HEK293 (cell line): ENCODE measurements at regions not wholly inside any gene's neighbourhood (a gene's known extent, or its start where the extent isn't known, plus 50 kb on each side); places are given as distances from the start of the nearest gene placed in this dataset.

ENCODE experiments used
- KLF1 ChIP-seq: fragments of 450-650 bp; formaldehyde crosslinking; IDR thresholded peaks from 2 replicates; pipeline ENCODE4 v1.5.1; 2016; ENCODE audit warnings: missing biosample characterization, missing genetic modification characterization
- MZF1 ChIP-seq: fragments of 450-650 bp; formaldehyde crosslinking; IDR thresholded peaks from 2 replicates; pipeline ENCODE4 v1.5.1; 2017; ENCODE audit warnings: missing biosample characterization, missing genetic modification characterization, borderline replicate concordance
- SETDB1 ChIP-seq: IDR thresholded peaks from one replicate; pipeline ENCODE4 v1.6.1; 2017; ENCODE audit warnings: mild to moderate bottlenecking, low read length, moderate library complexity, mixed read lengths; ENCODE audit not compliant: insufficient read length
- SP7 ChIP-seq: fragments of 450-650 bp; formaldehyde crosslinking; IDR thresholded peaks from 2 replicates; pipeline ENCODE4 v1.5.1; 2016; ENCODE audit warnings: missing biosample characterization, missing genetic modification characterization
- ZNF239 ChIP-seq: fragments of 450-650 bp; formaldehyde crosslinking; IDR thresholded peaks from 2 replicates; pipeline ENCODE4 v1.5.1; 2016; ENCODE audit warnings: missing biosample characterization, missing genetic modification characterization
- ZNF324 ChIP-seq: fragments of 450-650 bp; formaldehyde crosslinking; IDR thresholded peaks from 2 replicates; pipeline ENCODE4 v1.5.1; 2016; ENCODE audit warnings: missing biosample characterization, missing genetic modification characterization
- ZNF48 ChIP-seq: fragments of 450-650 bp; formaldehyde crosslinking; IDR thresholded peaks from 2 replicates; pipeline ENCODE4 v1.5.1; 2016; ENCODE audit warnings: missing biosample characterization, missing genetic modification characterization
- ZNF664 ChIP-seq: fragments of 450-650 bp; formaldehyde crosslinking; IDR thresholded peaks from 2 replicates; pipeline ENCODE4 v1.5.1; 2016; ENCODE audit warnings: missing biosample characterization, missing genetic modification characterization
- ZNF670 ChIP-seq: fragments of 450-650 bp; formaldehyde crosslinking; IDR thresholded peaks from 2 replicates; pipeline ENCODE4 v1.5.1; 2016; ENCODE audit warnings: missing biosample characterization, missing genetic modification characterization, low read depth
- TF ChIP-seq, protein P1 (sequence below): fragments of 450-650 bp; formaldehyde crosslinking; IDR thresholded peaks from 2 replicates; pipeline ENCODE4 v1.5.1; 2016; ENCODE audit warnings: missing biosample characterization, missing genetic modification characterization
- TF ChIP-seq, protein P2 (sequence below): fragments of 450-650 bp; formaldehyde crosslinking; IDR thresholded peaks from 2 replicates; pipeline ENCODE4 v1.5.1; 2016; ENCODE audit warnings: missing biosample characterization, missing genetic modification characterization
- TF ChIP-seq, protein P3 (sequence below): fragments of 450-650 bp; formaldehyde crosslinking; IDR thresholded peaks from 2 replicates; pipeline ENCODE4 v1.5.1; 2016; ENCODE audit warnings: missing biosample characterization, missing genetic modification characterization
- TF ChIP-seq, protein P4 (sequence below): fragments of 450-650 bp; formaldehyde crosslinking; IDR thresholded peaks from 2 replicates; pipeline ENCODE4 v1.5.1; 2016; ENCODE audit warnings: missing biosample characterization, missing genetic modification characterization
- TF ChIP-seq, protein P5 (sequence below): fragments of 450-650 bp; formaldehyde crosslinking; IDR thresholded peaks from 2 replicates; pipeline ENCODE4 v1.5.1; 2016; ENCODE audit warnings: missing biosample characterization, missing genetic modification characterization, low read depth

DNA sequence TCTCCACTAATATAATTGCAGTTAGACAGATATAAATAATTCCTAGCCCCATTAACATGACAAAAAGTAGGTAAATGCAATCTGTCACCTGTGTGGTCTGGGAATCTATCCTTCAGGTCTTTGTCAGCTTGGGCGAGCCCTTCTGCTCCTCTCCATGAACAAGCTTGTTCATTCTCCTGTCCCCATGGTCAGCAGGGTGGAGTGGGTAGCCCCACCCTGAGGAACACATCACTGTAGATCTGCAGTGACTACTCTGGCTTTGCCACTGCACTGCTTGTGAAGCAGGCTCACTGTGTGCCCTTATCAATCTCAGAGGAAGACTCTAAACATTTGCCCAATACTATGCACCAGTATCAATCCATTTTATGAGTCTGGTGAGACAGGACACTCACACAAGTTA lies 279.0 kb downstream of the MATN1 start:
- TF ChIP-seq, protein P1, sequence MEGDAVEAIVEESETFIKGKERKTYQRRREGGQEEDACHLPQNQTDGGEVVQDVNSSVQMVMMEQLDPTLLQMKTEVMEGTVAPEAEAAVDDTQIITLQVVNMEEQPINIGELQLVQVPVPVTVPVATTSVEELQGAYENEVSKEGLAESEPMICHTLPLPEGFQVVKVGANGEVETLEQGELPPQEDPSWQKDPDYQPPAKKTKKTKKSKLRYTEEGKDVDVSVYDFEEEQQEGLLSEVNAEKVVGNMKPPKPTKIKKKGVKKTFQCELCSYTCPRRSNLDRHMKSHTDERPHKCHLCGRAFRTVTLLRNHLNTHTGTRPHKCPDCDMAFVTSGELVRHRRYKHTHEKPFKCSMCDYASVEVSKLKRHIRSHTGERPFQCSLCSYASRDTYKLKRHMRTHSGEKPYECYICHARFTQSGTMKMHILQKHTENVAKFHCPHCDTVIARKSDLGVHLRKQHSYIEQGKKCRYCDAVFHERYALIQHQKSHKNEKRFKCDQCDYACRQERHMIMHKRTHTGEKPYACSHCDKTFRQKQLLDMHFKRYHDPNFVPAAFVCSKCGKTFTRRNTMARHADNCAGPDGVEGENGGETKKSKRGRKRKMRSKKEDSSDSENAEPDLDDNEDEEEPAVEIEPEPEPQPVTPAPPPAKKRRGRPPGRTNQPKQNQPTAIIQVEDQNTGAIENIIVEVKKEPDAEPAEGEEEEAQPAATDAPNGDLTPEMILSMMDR (tag by site-specific recombination) = no peak
- TF ChIP-seq ZNF664 (tag by site-specific recombination) (no peak), ZNF324 (no peak), SETDB1 (no peak), ZNF48 (tag by site-specific recombination) (no peak), KLF1 (tag by site-specific recombination) (no peak), ZNF239 (tag by site-specific recombination) (no peak), ZNF670 (tag by site-specific recombination) (no peak), MZF1 (tag by site-specific recombination) (no peak), SP7 (no peak)
- TF ChIP-seq, protein P2, sequence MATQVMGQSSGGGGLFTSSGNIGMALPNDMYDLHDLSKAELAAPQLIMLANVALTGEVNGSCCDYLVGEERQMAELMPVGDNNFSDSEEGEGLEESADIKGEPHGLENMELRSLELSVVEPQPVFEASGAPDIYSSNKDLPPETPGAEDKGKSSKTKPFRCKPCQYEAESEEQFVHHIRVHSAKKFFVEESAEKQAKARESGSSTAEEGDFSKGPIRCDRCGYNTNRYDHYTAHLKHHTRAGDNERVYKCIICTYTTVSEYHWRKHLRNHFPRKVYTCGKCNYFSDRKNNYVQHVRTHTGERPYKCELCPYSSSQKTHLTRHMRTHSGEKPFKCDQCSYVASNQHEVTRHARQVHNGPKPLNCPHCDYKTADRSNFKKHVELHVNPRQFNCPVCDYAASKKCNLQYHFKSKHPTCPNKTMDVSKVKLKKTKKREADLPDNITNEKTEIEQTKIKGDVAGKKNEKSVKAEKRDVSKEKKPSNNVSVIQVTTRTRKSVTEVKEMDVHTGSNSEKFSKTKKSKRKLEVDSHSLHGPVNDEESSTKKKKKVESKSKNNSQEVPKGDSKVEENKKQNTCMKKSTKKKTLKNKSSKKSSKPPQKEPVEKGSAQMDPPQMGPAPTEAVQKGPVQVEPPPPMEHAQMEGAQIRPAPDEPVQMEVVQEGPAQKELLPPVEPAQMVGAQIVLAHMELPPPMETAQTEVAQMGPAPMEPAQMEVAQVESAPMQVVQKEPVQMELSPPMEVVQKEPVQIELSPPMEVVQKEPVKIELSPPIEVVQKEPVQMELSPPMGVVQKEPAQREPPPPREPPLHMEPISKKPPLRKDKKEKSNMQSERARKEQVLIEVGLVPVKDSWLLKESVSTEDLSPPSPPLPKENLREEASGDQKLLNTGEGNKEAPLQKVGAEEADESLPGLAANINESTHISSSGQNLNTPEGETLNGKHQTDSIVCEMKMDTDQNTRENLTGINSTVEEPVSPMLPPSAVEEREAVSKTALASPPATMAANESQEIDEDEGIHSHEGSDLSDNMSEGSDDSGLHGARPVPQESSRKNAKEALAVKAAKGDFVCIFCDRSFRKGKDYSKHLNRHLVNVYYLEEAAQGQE (tag by site-specific recombination) = no peak
- TF ChIP-seq, protein P3, sequence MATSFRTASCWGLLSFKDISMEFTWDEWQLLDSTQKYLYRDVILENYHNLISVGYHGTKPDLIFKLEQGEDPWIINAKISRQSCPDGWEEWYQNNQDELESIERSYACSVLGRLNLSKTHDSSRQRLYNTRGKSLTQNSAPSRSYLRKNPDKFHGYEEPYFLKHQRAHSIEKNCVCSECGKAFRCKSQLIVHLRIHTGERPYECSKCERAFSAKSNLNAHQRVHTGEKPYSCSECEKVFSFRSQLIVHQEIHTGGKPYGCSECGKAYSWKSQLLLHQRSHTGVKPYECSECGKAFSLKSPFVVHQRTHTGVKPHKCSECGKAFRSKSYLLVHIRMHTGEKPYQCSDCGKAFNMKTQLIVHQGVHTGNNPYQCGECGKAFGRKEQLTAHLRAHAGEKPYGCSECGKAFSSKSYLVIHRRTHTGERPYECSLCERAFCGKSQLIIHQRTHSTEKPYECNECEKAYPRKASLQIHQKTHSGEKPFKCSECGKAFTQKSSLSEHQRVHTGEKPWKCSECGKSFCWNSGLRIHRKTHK (tag by site-specific recombination) = no peak
- TF ChIP-seq, protein P4, sequence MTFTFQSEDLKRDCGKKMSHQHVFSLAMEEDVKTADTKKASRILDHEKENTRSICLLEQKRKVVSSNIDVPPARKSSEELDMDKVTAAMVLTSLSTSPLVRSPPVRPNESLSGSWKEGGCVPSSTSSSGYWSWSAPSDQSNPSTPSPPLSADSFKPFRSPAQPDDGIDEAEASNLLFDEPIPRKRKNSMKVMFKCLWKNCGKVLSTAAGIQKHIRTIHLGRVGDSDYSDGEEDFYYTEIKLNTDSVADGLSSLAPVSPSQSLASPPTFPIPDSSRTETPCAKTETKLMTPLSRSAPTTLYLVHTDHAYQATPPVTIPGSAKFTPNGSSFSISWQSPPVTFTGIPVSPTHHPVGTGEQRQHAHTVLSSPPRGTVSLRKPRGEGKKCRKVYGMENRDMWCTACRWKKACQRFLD (tag by site-specific recombination) = no peak
- TF ChIP-seq, protein P5, sequence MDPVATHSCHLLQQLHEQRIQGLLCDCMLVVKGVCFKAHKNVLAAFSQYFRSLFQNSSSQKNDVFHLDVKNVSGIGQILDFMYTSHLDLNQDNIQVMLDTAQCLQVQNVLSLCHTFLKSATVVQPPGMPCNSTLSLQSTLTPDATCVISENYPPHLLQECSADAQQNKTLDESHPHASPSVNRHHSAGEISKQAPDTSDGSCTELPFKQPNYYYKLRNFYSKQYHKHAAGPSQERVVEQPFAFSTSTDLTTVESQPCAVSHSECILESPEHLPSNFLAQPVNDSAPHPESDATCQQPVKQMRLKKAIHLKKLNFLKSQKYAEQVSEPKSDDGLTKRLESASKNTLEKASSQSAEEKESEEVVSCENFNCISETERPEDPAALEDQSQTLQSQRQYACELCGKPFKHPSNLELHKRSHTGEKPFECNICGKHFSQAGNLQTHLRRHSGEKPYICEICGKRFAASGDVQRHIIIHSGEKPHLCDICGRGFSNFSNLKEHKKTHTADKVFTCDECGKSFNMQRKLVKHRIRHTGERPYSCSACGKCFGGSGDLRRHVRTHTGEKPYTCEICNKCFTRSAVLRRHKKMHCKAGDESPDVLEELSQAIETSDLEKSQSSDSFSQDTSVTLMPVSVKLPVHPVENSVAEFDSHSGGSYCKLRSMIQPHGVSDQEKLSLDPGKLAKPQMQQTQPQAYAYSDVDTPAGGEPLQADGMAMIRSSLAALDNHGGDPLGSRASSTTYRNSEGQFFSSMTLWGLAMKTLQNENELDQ (tag by site-specific recombination) = no peak
